ENCODE measurements at regions not wholly inside any gene's neighbourhood (a gene's known extent, or its start where the extent isn't known, plus 50 kb on each side); places are given as distances from the start of the nearest gene placed in this dataset.

GRCh38 chr12:58801986-58802385, 118.3 kb downstream of the LRIG3 start:
- no peak for ATAC-seq (ENCODE audit: insufficient read depth, low read depth)
- no peak for DNase-seq
- no peaks in the 10 kb centered on the region for H3K9me3 ChIP-seq (ENCODE audit: insufficient read depth, low read length, severe bottlenecking)
- H3K4me3 ChIP-seq (ENCODE audit: low read depth in 1 of 2, low read length in 2 of 2): no peak overlapping the region
- no peak overlapping the region for H3K27ac ChIP-seq (ENCODE audit: low read length)
- H3K36me3 ChIP-seq (ENCODE audit: insufficient read depth, low read length): no peaks in the 10 kb centered on the region
- TF ChIP-seq EZH2 (IDR thresholded peaks at IDR 0.05; ENCODE audit: borderline replicate concordance, low read depth, low read length, severe bottlenecking): no peak
- TF ChIP-seq CTCF (IDR thresholded peaks at IDR 0.05; ENCODE audit: borderline replicate concordance, extremely low read depth, low read length, poor library complexity, severe bottlenecking): no peak
- no peak overlapping the region for H2AFZ ChIP-seq (ENCODE audit: low read depth, low read length)
- H3K27me3 ChIP-seq (ENCODE audit: insufficient read depth, low read length, poor library complexity): no peaks in the 10 kb centered on the region
- H3K9ac ChIP-seq (ENCODE audit: low read depth, low read length): no peak overlapping the region
- no peaks in the 10 kb centered on the region for H4K20me1 ChIP-seq (ENCODE audit: insufficient read depth, low read length)
- no peaks in the 10 kb centered on the region for H3K79me2 ChIP-seq (ENCODE audit: insufficient read depth, low read length)
- no peaks in the 10 kb centered on the region for H3K4me1 ChIP-seq (ENCODE audit: insufficient read depth, low read length)
- no peak overlapping the region for H3K4me2 ChIP-seq (ENCODE audit: insufficient read depth, low read length)

GRCh38 chr12:58803908-58804307, 116.4 kb downstream of the LRIG3 start:
- no peak for TF ChIP-seq CTCF (IDR thresholded peaks at IDR 0.05; ENCODE audit: borderline replicate concordance, extremely low read depth, low read length, poor library complexity, severe bottlenecking)
- no peak for TF ChIP-seq EZH2 (IDR thresholded peaks at IDR 0.05; ENCODE audit: borderline replicate concordance, low read depth, low read length, severe bottlenecking)
- H3K9ac ChIP-seq (ENCODE audit: low read depth, low read length): no peak overlapping the region
- H4K20me1 ChIP-seq (ENCODE audit: insufficient read depth, low read length): no peaks in the 10 kb centered on the region
- no peak overlapping the region for H2AFZ ChIP-seq (ENCODE audit: low read depth, low read length)
- no peaks in the 10 kb centered on the region for H3K79me2 ChIP-seq (ENCODE audit: insufficient read depth, low read length)
- DNase-seq: no peak
- H3K4me1 ChIP-seq (ENCODE audit: insufficient read depth, low read length): no peaks in the 10 kb centered on the region
- no peak overlapping the region for H3K4me3 ChIP-seq (ENCODE audit: low read depth in 1 of 2, low read length in 2 of 2)
- H3K9me3 ChIP-seq (ENCODE audit: insufficient read depth, low read length, severe bottlenecking): no peaks in the 10 kb centered on the region
- H3K27ac ChIP-seq (ENCODE audit: low read length): no peak overlapping the region
- H3K36me3 ChIP-seq (ENCODE audit: insufficient read depth, low read length): no peaks in the 10 kb centered on the region
- no peak overlapping the region for H3K4me2 ChIP-seq (ENCODE audit: insufficient read depth, low read length)
- no peaks in the 10 kb centered on the region for H3K27me3 ChIP-seq (ENCODE audit: insufficient read depth, low read length, poor library complexity)
- no peak for ATAC-seq (ENCODE audit: insufficient read depth, low read depth)

GRCh38 chr12:58804749-58805148, 115.6 kb downstream of the LRIG3 start:
- no peak overlapping the region for H2AFZ ChIP-seq (ENCODE audit: low read depth, low read length)
- no peak overlapping the region for H3K4me2 ChIP-seq (ENCODE audit: insufficient read depth, low read length)
- H3K4me1 ChIP-seq (ENCODE audit: insufficient read depth, low read length): no peaks in the 10 kb centered on the region
- TF ChIP-seq CTCF (IDR thresholded peaks at IDR 0.05; ENCODE audit: borderline replicate concordance, extremely low read depth, low read length, poor library complexity, severe bottlenecking) (peak; percentile 55), EZH2 (IDR thresholded peaks at IDR 0.05; ENCODE audit: borderline replicate concordance, low read depth, low read length, severe bottlenecking) (no peak)
- H3K9me3 ChIP-seq (ENCODE audit: insufficient read depth, low read length, severe bottlenecking): no peaks in the 10 kb centered on the region
- no peaks in the 10 kb centered on the region for H3K27me3 ChIP-seq (ENCODE audit: insufficient read depth, low read length, poor library complexity)
- no peaks in the 10 kb centered on the region for H4K20me1 ChIP-seq (ENCODE audit: insufficient read depth, low read length)
- H3K27ac ChIP-seq (ENCODE audit: low read length): no peak overlapping the region
- no peak overlapping the region for H3K4me3 ChIP-seq (ENCODE audit: low read depth in 1 of 2, low read length in 2 of 2)
- DNase-seq: no peak
- no peak overlapping the region for H3K9ac ChIP-seq (ENCODE audit: low read depth, low read length)
- H3K36me3 ChIP-seq (ENCODE audit: insufficient read depth, low read length): no peaks in the 10 kb centered on the region
- ATAC-seq (ENCODE audit: insufficient read depth, low read depth): peak; percentile 67; the same call in 2 of the 3 replicates
- no peaks in the 10 kb centered on the region for H3K79me2 ChIP-seq (ENCODE audit: insufficient read depth, low read length)

GRCh38 chr12:58809064-58809607, 111.2 kb downstream of the LRIG3 start:
- no peaks in the 10 kb centered on the region for H3K36me3 ChIP-seq (ENCODE audit: insufficient read depth, low read length)
- H2AFZ ChIP-seq (ENCODE audit: low read depth, low read length): no peak overlapping the region
- H3K9ac ChIP-seq (ENCODE audit: low read depth, low read length): no peak overlapping the region
- no peak overlapping the region for H3K4me3 ChIP-seq (ENCODE audit: low read depth in 1 of 2, low read length in 2 of 2)
- no peak overlapping the region for H3K27ac ChIP-seq (ENCODE audit: low read length)
- H3K27me3 ChIP-seq (ENCODE audit: insufficient read depth, low read length, poor library complexity): no peaks in the 10 kb centered on the region
- no peaks in the 10 kb centered on the region for H3K79me2 ChIP-seq (ENCODE audit: insufficient read depth, low read length)
- H3K9me3 ChIP-seq (ENCODE audit: insufficient read depth, low read length, severe bottlenecking): no peaks in the 10 kb centered on the region
- no peaks in the 10 kb centered on the region for H3K4me1 ChIP-seq (ENCODE audit: insufficient read depth, low read length)
- ATAC-seq (ENCODE audit: insufficient read depth, low read depth): no peak
- TF ChIP-seq EZH2 (IDR thresholded peaks at IDR 0.05; ENCODE audit: borderline replicate concordance, low read depth, low read length, severe bottlenecking) (no peak), CTCF (IDR thresholded peaks at IDR 0.05; ENCODE audit: borderline replicate concordance, extremely low read depth, low read length, poor library complexity, severe bottlenecking) (no peak)
- no peaks in the 10 kb centered on the region for H4K20me1 ChIP-seq (ENCODE audit: insufficient read depth, low read length)
- no peak overlapping the region for H3K4me2 ChIP-seq (ENCODE audit: insufficient read depth, low read length)
- DNase-seq: no peak
